Ammon's horn (tissue), 1 donor: ENCODE measurements at regions not wholly inside any gene's neighbourhood (a gene's known extent, or its start where the extent isn't known, plus 50 kb on each side); places are given as distances from the start of the nearest gene placed in this dataset.

Experiments
- DNase-seq: peaks from one replicate; pipeline ENCODE4 v3.0.0-alpha.2; 2016; ENCODE audit warnings: low spot score

GRCh38 chr15:96093063-96093462 is 237.4 kb upstream of the NR2F2 start:
- no peak for DNase-seq

GRCh38 chr15:96097661-96098060 is 232.8 kb upstream of the NR2F2 start:
- DNase-seq: no peak

- DNase-seq: no peak
Observed at GRCh38 chr15:96102631-96103030, 227.9 kb upstream of the NR2F2 start.

- no peak for DNase-seq
Observed at GRCh38 chr15:96106181-96106580, 224.3 kb upstream of the NR2F2 start.

GRCh38 chr15:96106628-96107027 is 223.9 kb upstream of the NR2F2 start:
- no peak for DNase-seq

GRCh38 chr15:96107916-96108315 is 222.6 kb upstream of the NR2F2 start:
- no peak for DNase-seq

GRCh38 chr15:96108405-96108804 is 222.1 kb upstream of the NR2F2 start:
- no peak for DNase-seq

GRCh38 chr15:96109820-96110219 is 220.7 kb upstream of the NR2F2 start:
- no peak for DNase-seq

- no peak for DNase-seq
Observed at GRCh38 chr15:96112018-96112417, 218.5 kb upstream of the NR2F2 start.

GRCh38 chr15:96115642-96116041 is 214.9 kb upstream of the NR2F2 start:
- no peak for DNase-seq

GRCh38 chr15:96117270-96117669 is 213.2 kb upstream of the NR2F2 start:
- no peak for DNase-seq

GRCh38 chr15:96119734-96120133 is 210.8 kb upstream of the NR2F2 start:
- no peak for DNase-seq

- no peak for DNase-seq
Observed at GRCh38 chr15:96121086-96121920, 209.2 kb upstream of the NR2F2 start.

GRCh38 chr15:96122077-96123027 is 208.1 kb upstream of the NR2F2 start:
- no peak for DNase-seq

- DNase-seq: no peak
Observed at GRCh38 chr15:96123028-96123400, 207.5 kb upstream of the NR2F2 start.

GRCh38 chr15:96123630-96124187 is 206.8 kb upstream of the NR2F2 start:
- no peak for DNase-seq

GRCh38 chr15:96124436-96124835 is 206.1 kb upstream of the NR2F2 start:
- no peak for DNase-seq

- no peak for DNase-seq
Observed at GRCh38 chr15:96125721-96126415, 204.6 kb upstream of the NR2F2 start.

GRCh38 chr15:96126859-96127258 is 203.6 kb upstream of the NR2F2 start:
- no peak for DNase-seq

GRCh38 chr15:96130734-96131133 is 199.8 kb upstream of the NR2F2 start:
- DNase-seq: no peak

- DNase-seq: no peak
Observed at GRCh38 chr15:96132126-96132525, 198.4 kb upstream of the NR2F2 start.
